ENCODE measurements at regions not wholly inside any gene's neighbourhood (a gene's known extent, or its start where the extent isn't known, plus 50 kb on each side); places are given as distances from the start of the nearest gene placed in this dataset.

- Histone ChIP-seq H3K9ac (ENCODE audit: extremely low read depth, low read length, poor library complexity, severe bottlenecking) (no peak overlapping the region), H3K4me1 (ENCODE audit: control insufficient read depth, insufficient read depth, low read length) (no peaks in the 10 kb centered on the region), H3K36me3 (ENCODE audit: control insufficient read depth, insufficient read depth, low read length) (no peaks in the 10 kb centered on the region), H3K4me3 (ENCODE audit: low read length) (no peak overlapping the region), H3K27ac (ENCODE audit: low read depth, low read length) (no peak overlapping the region), H3K9me3 (ENCODE audit: control insufficient read depth, low read length) (no peaks in the 10 kb centered on the region), H3K27me3 (ENCODE audit: control insufficient read depth, insufficient read depth, low read length, poor library complexity, severe bottlenecking) (no peaks in the 10 kb centered on the region)
- Mint-ChIP-seq H3K4me3 (no peak overlapping the region), H3K36me3 (ENCODE audit: low read depth) (no peaks in the 10 kb centered on the region), H3K4me1 (no peaks in the 10 kb centered on the region), H3K27ac (no peak overlapping the region), H3K27me3 (ENCODE audit: insufficient read depth) (no peaks in the 10 kb centered on the region), H3K9me3 (no peaks in the 10 kb centered on the region)
- WGBS, 2 experiments (ENCODE audit: insufficient coverage in 1 of 2, insufficient read length in 1 of 2) = 91 to 94% methylated on average over 4 to 7 of the region's 7 CpGs
- TF ChIP-seq CTCF (conservative IDR thresholded peaks at IDR 0.05) = no peak
- no peak for DNase-seq
Measured at GRCh38 chr13:86584301-86584700, 785.1 kb upstream of the SLITRK6 start.

- 97% methylated on average over 2 of the region's 2 CpGs; no CpG with 5 or more reads in 1 of the 2 experiments for WGBS, 2 experiments (ENCODE audit: insufficient coverage in 1 of 2, insufficient read length in 1 of 2)
- DNase-seq = no peak
- H3K27me3 Mint-ChIP-seq (ENCODE audit: insufficient read depth) = no peaks in the 10 kb centered on the region
- Histone ChIP-seq H3K27ac (ENCODE audit: low read depth, low read length) (no peak overlapping the region), H3K4me3 (ENCODE audit: low read length) (no peak overlapping the region), H3K9me3 (ENCODE audit: control insufficient read depth, low read length) (no peaks in the 10 kb centered on the region), H3K27me3 (ENCODE audit: control insufficient read depth, insufficient read depth, low read length, poor library complexity, severe bottlenecking) (no peaks in the 10 kb centered on the region), H3K36me3 (ENCODE audit: control insufficient read depth, insufficient read depth, low read length) (no peaks in the 10 kb centered on the region), H3K9ac (ENCODE audit: extremely low read depth, low read length, poor library complexity, severe bottlenecking) (no peak overlapping the region), H3K4me1 (ENCODE audit: control insufficient read depth, insufficient read depth, low read length) (no peaks in the 10 kb centered on the region)
- H3K9me3 Mint-ChIP-seq = no peaks in the 10 kb centered on the region
- no peaks in the 10 kb centered on the region for H3K36me3 Mint-ChIP-seq (ENCODE audit: low read depth)
- no peak for TF ChIP-seq CTCF (conservative IDR thresholded peaks at IDR 0.05)
- H3K4me1 Mint-ChIP-seq = no peaks in the 10 kb centered on the region
- H3K4me3 Mint-ChIP-seq = no peak overlapping the region
- H3K27ac Mint-ChIP-seq = no peak overlapping the region
Measured at GRCh38 chr13:86585835-86586234, 786.6 kb upstream of the SLITRK6 start.

DNA sequence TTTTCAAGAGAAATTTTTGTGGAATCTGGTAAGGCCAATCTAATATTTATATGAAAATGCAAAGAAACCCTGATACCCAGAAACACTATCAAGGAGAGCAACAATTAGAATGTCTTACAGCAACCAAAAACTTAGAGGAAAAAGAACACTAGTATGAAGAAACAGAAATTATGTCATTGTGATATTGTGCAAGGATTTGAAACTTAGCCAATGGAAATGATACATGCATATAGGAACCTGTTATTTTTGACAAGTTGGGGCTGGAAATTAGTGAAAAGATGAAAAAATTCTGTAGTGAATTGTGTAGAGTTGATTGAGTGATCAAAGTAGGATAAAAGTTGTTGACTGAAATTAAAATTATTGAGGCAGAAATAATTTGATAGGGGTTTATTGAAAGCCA lies 792.6 kb upstream of the SLITRK6 start:
- Histone ChIP-seq H3K27ac (ENCODE audit: low read depth, low read length) (no peak overlapping the region), H3K36me3 (ENCODE audit: control insufficient read depth, insufficient read depth, low read length) (no peaks in the 10 kb centered on the region), H3K9me3 (ENCODE audit: control insufficient read depth, low read length) (no peaks in the 10 kb centered on the region), H3K4me3 (ENCODE audit: low read length) (no peak overlapping the region), H3K27me3 (ENCODE audit: control insufficient read depth, insufficient read depth, low read length, poor library complexity, severe bottlenecking) (no peaks in the 10 kb centered on the region), H3K9ac (ENCODE audit: extremely low read depth, low read length, poor library complexity, severe bottlenecking) (no peak overlapping the region), H3K4me1 (ENCODE audit: control insufficient read depth, insufficient read depth, low read length) (no peaks in the 10 kb centered on the region)
- Mint-ChIP-seq H3K4me3 (no peak overlapping the region), H3K9me3 (peaks cover 1% of the 10 kb centered on the region), H3K4me1 (no peaks in the 10 kb centered on the region), H3K36me3 (ENCODE audit: low read depth) (no peaks in the 10 kb centered on the region), H3K27me3 (ENCODE audit: insufficient read depth) (no peaks in the 10 kb centered on the region), H3K27ac (no peak overlapping the region)
- DNase-seq = no peak
- no peak for TF ChIP-seq CTCF (conservative IDR thresholded peaks at IDR 0.05)

All from endodermal cell (in vitro differentiated cells).